Endothelial cell of umbilical vein (primary cell): ENCODE measurements at regions not wholly inside any gene's neighbourhood (a gene's known extent, or its start where the extent isn't known, plus 50 kb on each side); places are given as distances from the start of the nearest gene placed in this dataset.

Experiments used
- BruUV-seq: library from RNA; stranded (reverse); fragments of 400-500 nt; replicated peaks from 2 replicates; lab custom pipeline; 2021; lab: Mats Ljungman, UMichigan
- CTCF ChIA-PET: fragments of 300-600, 350-600 bp; sonication (Branson Sonifier 250); formaldehyde crosslinking; loops from one replicate; lab custom pipeline; 2021; ENCODE audit warnings: antibody characterized with exemption, inconsistent platforms; lab: Charles Lee
- POLR2A ChIA-PET: fragments of 300-600, 350-600 bp; sonication (Branson Sonifier 250); formaldehyde crosslinking; loops from one replicate; lab custom pipeline; 2021; ENCODE audit warnings: antibody characterized with exemption, inconsistent platforms; lab: Charles Lee
- DNase-seq: peaks from one replicate; pipeline ENCODE4 v3.0.0-alpha.2; 2011; ENCODE audit warnings: low read depth, low spot score
- FAIRE-seq: peaks from 2 replicates; lab custom pipeline; 2011; peaks lifted over from hg19 to GRCh38; lab: Jason Lieb, UNC
- H2AFZ ChIP-seq: 2 replicates; pipeline ENCODE4 v1.6.0; 2012; ENCODE audit warnings: low read depth, low read length, control low read depth, inconsistent platforms
- H3K27ac ChIP-seq: 2 replicates; pipeline ENCODE4 v1.5.1; 2011; ENCODE audit warnings: low read depth, mild to moderate bottlenecking, control low read depth, low read length, moderate library complexity; ENCODE audit not compliant: insufficient read depth
- H3K27me3 ChIP-seq, 2 experiments: 2 replicates each; pipeline versions ENCODE4 v1.6.0 to v1.6.1; 2011; ENCODE audit warnings: low read length in 2 of 2, mixed read lengths in 1 of 2; ENCODE audit not compliant: control insufficient read depth in 2 of 2, insufficient read depth in 2 of 2
- H3K36me3 ChIP-seq, 2 experiments: 2 replicates in 1 of 2; 3 replicates in 1 of 2; pipeline ENCODE4 v1.5.1; 2011; ENCODE audit warnings: low read length in 2 of 2, mild to moderate bottlenecking in 1 of 2, moderate library complexity in 1 of 2; ENCODE audit not compliant: control insufficient read depth in 2 of 2, insufficient read depth in 2 of 2; ENCODE audit errors: extremely low read depth in 1 of 2
- H3K4me1 ChIP-seq: 3 replicates; pipeline ENCODE4 v1.5.1; 2011; ENCODE audit warnings: mild to moderate bottlenecking, low read length; ENCODE audit not compliant: control insufficient read depth, insufficient read depth; ENCODE audit errors: extremely low read depth
- H3K4me2 ChIP-seq: 2 replicates; pipeline ENCODE4 v1.6.1; 2011; ENCODE audit warnings: low read length, control low read depth, mixed read lengths; ENCODE audit not compliant: insufficient read depth
- H3K4me3 ChIP-seq, 3 experiments: fragments of 200-600 bp in 1 of 3; sonication (generic), shearing (Covaris generic) in 1 of 3; replicated peaks in 1 of 3; 2 replicates each; pipeline ENCODE4 v1.5.1; 2011 to 2016; ENCODE audit warnings: control low read depth in 3 of 3, low read length in 3 of 3, mild to moderate bottlenecking in 2 of 3, inconsistent platforms in 1 of 3, low read depth in 1 of 3, moderate library complexity in 1 of 3; ENCODE audit not compliant: insufficient read depth in 1 of 3
- H3K79me2 ChIP-seq: 2 replicates; pipeline ENCODE4 v1.6.0; 2012; ENCODE audit warnings: low read length, inconsistent platforms; ENCODE audit not compliant: control insufficient read depth, insufficient read depth
- H3K9ac ChIP-seq: replicated peaks from 2 replicates; pipeline ENCODE3; 2011; ENCODE audit warnings: low read length, control low read depth; ENCODE audit not compliant: insufficient read depth; ENCODE audit errors: extremely low read depth
- H3K9me1 ChIP-seq: replicated peaks from 3 replicates; pipeline ENCODE4 v1.6.0; 2011; ENCODE audit warnings: mild to moderate bottlenecking, low read length; ENCODE audit not compliant: control insufficient read depth, insufficient read depth; ENCODE audit errors: extremely low read depth
- H3K9me3 ChIP-seq: replicated peaks from 2 replicates; pipeline ENCODE4 v1.5.1; 2012; ENCODE audit warnings: low read length, inconsistent platforms; ENCODE audit not compliant: control insufficient read depth, insufficient read depth
- H4K20me1 ChIP-seq: replicated peaks from 2 replicates; pipeline ENCODE3; 2011; ENCODE audit warnings: mild to moderate bottlenecking, low read length; ENCODE audit not compliant: control insufficient read depth, insufficient read depth; ENCODE audit errors: extremely low read depth
- EZH2 ChIP-seq: IDR thresholded peaks from 2 replicates; pipeline ENCODE4 v1.6.1; 2012; ENCODE audit warnings: borderline replicate concordance, low read depth, mild to moderate bottlenecking, moderate library complexity, low read length, inconsistent platforms; ENCODE audit not compliant: severe bottlenecking
- FOS ChIP-seq: IDR thresholded peaks from 2 replicates; pipeline ENCODE4 v1.6.1; 2011; ENCODE audit warnings: mild to moderate bottlenecking, low read length, moderate library complexity, borderline replicate concordance; ENCODE audit not compliant: insufficient read depth
- GATA2 ChIP-seq: IDR thresholded peaks from 2 replicates; pipeline ENCODE4 v1.7.0; 2011; ENCODE audit warnings: low read depth, mild to moderate bottlenecking, moderate library complexity, mixed read lengths, low read length; ENCODE audit not compliant: insufficient read length, insufficient read depth
- JUN ChIP-seq: IDR thresholded peaks from 2 replicates; pipeline ENCODE4 v1.6.1; 2011; ENCODE audit warnings: borderline replicate concordance, low read depth; ENCODE audit not compliant: insufficient read length, insufficient read depth
- MYC ChIP-seq: IDR thresholded peaks from one replicate; pipeline ENCODE4 v1.6.1; 2011; ENCODE audit warnings: mild to moderate bottlenecking, low read depth, low read length
- POLR2A ChIP-seq: IDR thresholded peaks from 2 replicates; pipeline ENCODE4 v1.6.1; 2012; ENCODE audit warnings: low read depth, mild to moderate bottlenecking, control low read depth, low read length
- POLR2AphosphoS5 ChIP-seq: IDR thresholded peaks from 2 replicates; pipeline ENCODE4 v1.6.1; 2012; ENCODE audit warnings: low read depth, mild to moderate bottlenecking, control low read depth, low read length, moderate library complexity; ENCODE audit not compliant: insufficient read depth
- dilution Hi-C: fragments of 300-500 bp; cut with MboI; formaldehyde crosslinking; loops from one replicate; pipeline ENCODE4 v1.15.0; 2019; ENCODE audit warnings: low sequenced_read_pairs; ENCODE audit not compliant: extremely low pct_ligation_motif_present
- intact Hi-C: fragments of 100-400 bp; cut with micrococcal nuclease; formaldehyde crosslinking; loops from one replicate; pipeline ENCODE4 v1.10.0; 2022
- TF ChIP-seq, protein P1 (sequence below), 2 donors: IDR thresholded peaks; 1 replicate in 1 of 2; 2 replicates in 1 of 2; pipeline ENCODE4 v1.5.1; 2011; ENCODE audit warnings: low read length in 2 of 2, mild to moderate bottlenecking in 2 of 2, moderate library complexity in 2 of 2, control low read depth in 1 of 2, inconsistent platforms in 1 of 2, low read depth in 1 of 2; ENCODE audit not compliant: insufficient read depth in 1 of 2; ENCODE audit errors: extremely low read depth in 1 of 2
- TF ChIP-seq, protein P2 (sequence below): IDR thresholded peaks from 2 replicates; pipeline ENCODE4 v1.6.1; 2011; ENCODE audit not compliant: insufficient read depth, insufficient read length

DNA sequence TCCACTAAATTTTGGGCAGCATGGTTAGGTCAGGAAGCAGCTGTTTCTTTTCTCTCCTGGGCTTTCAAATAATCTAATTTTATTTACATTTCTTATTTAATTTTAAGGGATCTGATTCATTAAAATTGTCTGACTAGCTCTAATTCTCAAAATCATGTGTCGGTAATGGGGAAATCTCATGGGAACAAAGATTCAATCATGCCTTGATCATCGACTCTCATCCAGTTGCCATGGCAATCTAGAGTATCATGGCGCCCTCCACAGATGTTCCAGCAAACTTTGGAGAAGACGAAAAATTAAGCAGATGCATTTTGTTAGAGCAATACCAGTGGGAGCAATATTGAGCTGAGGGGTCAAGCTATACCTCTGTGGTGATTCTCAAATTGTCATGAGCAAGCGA is 358.0 kb upstream of the CDH4 start:
- H3K9ac ChIP-seq, result no peak overlapping the region
- CTCF ChIA-PET, result interaction anchor here (1.1 kb wide), 1 partner anchor 18 kb away, joined by 3 read pairs; no protein-coding TSS in a partner anchor
- H3K27ac ChIP-seq, result no peak overlapping the region
- POLR2A ChIA-PET, result no interaction called here
- DNase-seq (no peak), FAIRE-seq (no peak)
- TF ChIP-seq GATA2 (no peak), FOS (no peak), EZH2 (no peak), MYC (no peak), JUN (no peak), POLR2A (no peak), POLR2AphosphoS5 (no peak)
- TF ChIP-seq, protein P1, sequence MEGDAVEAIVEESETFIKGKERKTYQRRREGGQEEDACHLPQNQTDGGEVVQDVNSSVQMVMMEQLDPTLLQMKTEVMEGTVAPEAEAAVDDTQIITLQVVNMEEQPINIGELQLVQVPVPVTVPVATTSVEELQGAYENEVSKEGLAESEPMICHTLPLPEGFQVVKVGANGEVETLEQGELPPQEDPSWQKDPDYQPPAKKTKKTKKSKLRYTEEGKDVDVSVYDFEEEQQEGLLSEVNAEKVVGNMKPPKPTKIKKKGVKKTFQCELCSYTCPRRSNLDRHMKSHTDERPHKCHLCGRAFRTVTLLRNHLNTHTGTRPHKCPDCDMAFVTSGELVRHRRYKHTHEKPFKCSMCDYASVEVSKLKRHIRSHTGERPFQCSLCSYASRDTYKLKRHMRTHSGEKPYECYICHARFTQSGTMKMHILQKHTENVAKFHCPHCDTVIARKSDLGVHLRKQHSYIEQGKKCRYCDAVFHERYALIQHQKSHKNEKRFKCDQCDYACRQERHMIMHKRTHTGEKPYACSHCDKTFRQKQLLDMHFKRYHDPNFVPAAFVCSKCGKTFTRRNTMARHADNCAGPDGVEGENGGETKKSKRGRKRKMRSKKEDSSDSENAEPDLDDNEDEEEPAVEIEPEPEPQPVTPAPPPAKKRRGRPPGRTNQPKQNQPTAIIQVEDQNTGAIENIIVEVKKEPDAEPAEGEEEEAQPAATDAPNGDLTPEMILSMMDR (IDR thresholded peaks at IDR 0.05; ENCODE audit: extremely low read depth in 1 of 2, insufficient read depth in 1 of 2, low read depth in 1 of 2, low read length in 2 of 2), result no peak
- TF ChIP-seq, protein P2, sequence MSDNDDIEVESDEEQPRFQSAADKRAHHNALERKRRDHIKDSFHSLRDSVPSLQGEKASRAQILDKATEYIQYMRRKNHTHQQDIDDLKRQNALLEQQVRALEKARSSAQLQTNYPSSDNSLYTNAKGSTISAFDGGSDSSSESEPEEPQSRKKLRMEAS, result no peak
- intact Hi-C loops (no loop called here), dilution Hi-C loops (no loop called here)
- H4K20me1 ChIP-seq, result no peaks in the 10 kb centered on the region
- BruUV-seq, result no TSS peak
- no peaks in the 10 kb centered on the region for H3K79me2 ChIP-seq
- H3K9me3 ChIP-seq, result no peaks in the 10 kb centered on the region
- no peaks in the 10 kb centered on the region for H3K27me3 ChIP-seq
- no peaks in the 10 kb centered on the region for H3K9me1 ChIP-seq
- no peak overlapping the region for H2AFZ ChIP-seq
- no peak overlapping the region for H3K4me2 ChIP-seq
- H3K4me1 ChIP-seq, result no peaks in the 10 kb centered on the region
- no peaks in the 10 kb centered on the region for H3K36me3 ChIP-seq
- H3K4me3 ChIP-seq, result no peak overlapping the region
